Activated CD4-positive, alpha-beta T cell treated with anti-CD3 and anti-CD28 coated beads, Interleukin-10, Interleukin-2, amounts not matched to agents 100 ng/mL and 50 ng/mL, durations not matched to agents 16 hours and 8 hours (primary cell): ENCODE measurements at regions not wholly inside any gene's neighbourhood (a gene's known extent, or its start where the extent isn't known, plus 50 kb on each side); places are given as distances from the start of the nearest gene placed in this dataset.

ENCODE experiments used
- DNase-seq: peaks from one replicate; pipeline ENCODE4 v3.0.0-alpha.2; 2020

DNA sequence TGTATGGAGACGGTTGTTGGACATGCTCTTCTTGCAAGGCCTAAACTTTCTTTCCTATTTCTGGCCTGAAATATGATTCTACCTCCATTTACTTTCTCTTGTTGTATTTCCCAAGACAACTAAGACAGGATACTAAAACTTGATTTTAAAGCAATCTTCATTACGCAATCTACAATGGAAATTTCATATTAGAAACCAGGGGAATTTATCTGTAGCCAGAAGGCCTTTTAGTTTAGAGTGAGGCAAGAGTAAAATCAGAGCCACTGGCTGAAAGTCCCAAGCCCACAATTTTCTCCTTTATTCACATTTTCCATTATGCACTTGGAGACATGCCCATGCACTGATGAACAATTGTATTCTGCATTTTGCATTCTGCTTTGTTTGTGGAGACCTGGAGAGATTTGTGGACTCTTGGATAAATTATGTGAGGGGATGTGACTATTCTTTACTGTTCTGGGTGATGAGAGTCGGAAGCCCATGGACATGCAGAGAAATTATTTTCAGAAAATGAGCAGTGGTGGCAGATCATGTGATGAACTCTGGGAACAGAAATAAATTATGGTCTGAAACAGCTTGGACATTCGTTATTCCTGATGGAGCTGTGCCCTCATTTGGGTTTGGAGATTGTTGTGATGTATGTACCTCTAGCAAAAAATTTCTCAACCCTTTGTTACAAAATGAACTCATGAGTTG, 336.8 kb downstream of the SEC16B start:
- no peak for DNase-seq

DNA sequence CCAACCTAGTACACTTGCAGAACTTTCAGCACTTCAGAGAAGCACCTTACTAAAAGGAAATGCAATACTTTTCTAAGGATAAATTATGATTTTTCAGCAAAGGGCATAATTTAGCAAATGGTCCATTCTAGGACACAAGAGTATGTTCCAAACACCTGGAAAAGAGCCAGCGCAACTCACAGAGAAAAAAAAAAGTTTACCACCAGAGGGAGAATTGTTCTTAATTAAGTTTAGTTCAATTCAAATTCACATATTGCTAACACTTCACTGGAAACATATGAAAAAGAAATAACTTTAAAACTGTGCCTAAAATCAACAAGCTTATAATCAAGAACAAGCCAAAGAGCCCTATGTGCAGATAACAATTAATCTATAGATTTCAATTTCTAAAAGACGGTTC, 338.1 kb downstream of the SEC16B start:
- no peak for DNase-seq

DNA sequence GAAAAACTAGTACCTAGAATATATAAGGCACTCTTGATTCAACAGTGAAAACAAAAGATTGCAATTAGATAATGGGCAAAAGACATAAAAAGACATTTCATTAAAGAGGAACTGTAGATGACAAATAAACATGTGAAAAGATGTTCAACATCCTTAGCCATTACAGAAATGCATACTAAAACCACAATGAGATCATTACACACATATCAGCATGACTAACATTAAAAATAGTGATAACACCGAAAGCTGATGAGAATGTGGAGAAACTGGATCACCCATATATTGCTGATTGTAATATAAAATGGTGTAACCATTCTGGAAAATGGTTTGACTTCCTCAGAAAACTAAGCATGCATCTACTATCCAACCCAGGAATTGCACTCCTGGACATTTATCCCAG, 340.3 kb downstream of the SEC16B start:
- DNase-seq = no peak

DNA sequence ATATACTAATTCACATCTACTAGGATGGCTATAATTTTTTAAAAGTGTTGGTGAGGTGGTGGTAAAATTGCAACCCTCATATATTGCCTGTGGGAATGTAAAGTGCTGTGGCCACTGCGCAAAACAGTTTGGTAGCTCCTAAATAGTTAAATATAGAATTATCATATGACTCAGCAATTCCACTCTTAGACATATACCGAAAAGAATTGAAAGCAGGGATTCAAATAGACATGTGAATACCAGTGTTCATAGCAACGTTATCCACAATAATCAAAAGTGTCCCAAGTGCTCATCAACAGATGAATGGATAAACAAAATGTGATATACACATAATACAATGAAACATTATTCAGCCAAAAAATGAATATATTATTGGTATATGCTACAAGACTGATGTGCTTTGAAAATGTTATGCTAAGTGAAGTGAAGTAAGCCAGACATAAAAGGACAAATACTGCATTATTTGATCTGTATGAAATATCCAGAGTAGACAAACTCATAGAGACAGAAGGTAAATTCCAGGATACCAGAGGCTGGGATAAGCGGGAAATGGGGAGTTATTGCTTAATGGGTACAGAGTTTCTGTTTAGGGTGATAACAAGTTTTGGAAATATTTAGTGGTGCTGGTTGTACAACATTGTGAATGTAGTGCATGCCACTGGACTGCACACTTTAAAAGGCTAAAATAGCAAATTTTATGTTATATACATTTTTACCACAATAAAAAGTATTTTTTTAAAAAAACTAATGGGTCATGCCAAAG, 342.5 kb downstream of the SEC16B start:
- no peak for DNase-seq

DNA sequence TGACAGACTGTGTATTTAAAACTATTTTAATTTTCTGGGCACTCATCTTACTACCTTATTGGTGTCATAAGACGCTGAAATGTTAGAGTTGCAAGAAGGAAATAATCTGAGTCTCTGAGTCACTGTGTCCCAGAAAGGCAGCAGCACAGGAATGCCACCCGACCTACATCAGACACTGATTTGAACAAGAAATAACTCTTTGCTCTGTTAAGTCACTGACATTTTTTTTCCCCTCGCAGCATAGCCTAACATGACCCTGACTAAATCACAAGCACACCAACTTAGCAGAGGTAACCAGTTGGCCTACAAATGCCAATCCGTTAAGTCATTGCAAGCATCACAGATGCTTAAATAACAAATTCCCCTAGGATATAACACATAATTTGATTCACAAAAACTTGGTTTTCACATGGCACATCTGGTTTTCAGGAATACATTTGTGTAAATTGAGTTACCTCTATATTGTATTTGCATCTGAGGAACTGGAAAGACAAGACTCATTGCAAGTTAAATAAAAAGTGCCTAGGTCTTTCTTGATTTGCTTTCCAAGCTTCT, 349.1 kb downstream of the SEC16B start:
- no peak for DNase-seq

- no peak for DNase-seq
These were observed 354.6 kb downstream of the SEC16B start for GRCh38 chr1:177615251-177615650.

GRCh38 chr1:177611402-177611801, 358.5 kb downstream of the SEC16B start:
- DNase-seq = no peak

GRCh38 chr1:177609953-177610352, 359.9 kb downstream of the SEC16B start:
- no peak for DNase-seq

- no peak for DNase-seq
These were observed 368.9 kb downstream of the SEC16B start for GRCh38 chr1:177600936-177601335.

DNA sequence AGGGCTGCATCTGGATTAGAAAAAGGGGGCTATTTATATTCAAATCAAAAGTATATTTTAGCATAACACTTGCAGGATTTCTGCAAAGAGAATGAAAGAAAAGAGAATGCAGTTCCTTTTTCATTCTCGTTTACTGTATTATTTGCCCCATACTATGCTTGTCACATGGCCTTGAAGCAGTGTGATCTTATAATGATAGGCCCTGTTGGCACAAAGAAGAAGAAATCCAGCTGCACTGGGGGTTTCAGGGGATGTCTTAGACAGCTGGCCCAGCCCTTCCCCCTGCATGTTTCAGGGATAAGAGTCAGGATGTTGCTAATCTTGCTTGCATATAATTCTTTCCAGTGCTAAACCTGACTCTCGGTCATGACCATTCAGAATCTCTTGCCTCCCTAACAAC, 369.5 kb downstream of the SEC16B start:
- DNase-seq = no peak

DNA sequence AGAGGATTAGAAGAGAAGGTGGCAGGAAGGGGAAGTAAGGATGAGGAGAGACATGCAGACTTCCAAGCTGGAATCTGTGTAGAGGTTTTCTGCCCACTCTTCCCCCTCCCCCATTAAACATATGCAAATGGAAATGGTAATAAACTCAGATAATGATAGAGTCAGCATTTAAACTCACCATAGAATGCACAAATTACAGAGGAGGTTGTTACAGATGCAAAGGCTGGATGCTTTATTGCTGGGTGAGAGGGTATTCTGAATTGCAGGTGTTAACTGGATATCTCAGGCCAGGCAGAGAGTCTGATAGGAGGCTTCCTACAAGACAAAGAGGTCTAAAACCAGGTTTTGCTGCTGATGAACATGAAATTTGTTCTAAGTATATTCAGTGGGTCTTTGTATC, 372.5 kb downstream of the SEC16B start:
- DNase-seq = no peak

GRCh38 chr1:177596485-177596884, 373.4 kb downstream of the SEC16B start:
- DNase-seq = no peak

GRCh38 chr1:177593105-177593504, 376.8 kb downstream of the SEC16B start:
- no peak for DNase-seq

GRCh38 chr1:177592624-177593023, 377.2 kb downstream of the SEC16B start:
- DNase-seq = no peak

DNA sequence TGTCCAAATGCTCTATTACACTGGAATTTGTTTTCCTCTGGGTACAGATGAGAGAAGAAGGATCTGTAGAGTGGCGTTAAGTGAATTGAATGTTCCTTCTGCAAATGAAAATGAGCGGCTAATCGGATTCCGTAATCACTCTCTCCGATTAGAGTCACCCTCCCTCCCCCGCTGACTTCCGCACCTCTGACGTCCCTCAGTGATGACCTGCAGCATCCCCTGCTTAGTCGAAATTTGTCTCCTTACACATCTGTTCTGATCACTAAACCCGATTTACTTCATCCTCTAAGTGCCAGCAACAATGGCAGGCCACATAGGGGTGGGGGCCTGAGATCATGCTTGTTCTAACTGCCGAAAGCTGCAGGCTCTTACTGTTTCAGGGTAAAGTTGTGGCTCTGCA, 378.7 kb downstream of the SEC16B start:
- no peak for DNase-seq

DNA sequence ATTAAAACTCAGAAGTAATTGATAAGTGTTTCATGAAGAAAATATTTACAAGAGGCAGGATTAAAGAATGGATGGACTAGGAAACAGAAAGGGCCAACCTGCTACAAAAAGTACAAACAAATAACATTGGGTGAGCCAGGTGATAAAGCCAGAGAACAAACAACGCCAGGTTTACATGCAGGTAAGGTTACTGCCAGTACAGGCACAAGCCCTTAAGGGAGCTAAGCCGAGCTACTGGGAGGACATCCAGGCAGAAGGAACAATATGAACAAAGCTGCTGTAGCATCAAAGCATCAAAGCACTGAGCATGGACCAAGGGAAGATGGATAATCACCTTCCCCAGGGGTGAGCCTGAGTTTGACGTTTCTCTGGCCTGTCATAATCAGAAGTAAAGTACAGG, 380.7 kb downstream of the SEC16B start:
- DNase-seq = no peak

DNA sequence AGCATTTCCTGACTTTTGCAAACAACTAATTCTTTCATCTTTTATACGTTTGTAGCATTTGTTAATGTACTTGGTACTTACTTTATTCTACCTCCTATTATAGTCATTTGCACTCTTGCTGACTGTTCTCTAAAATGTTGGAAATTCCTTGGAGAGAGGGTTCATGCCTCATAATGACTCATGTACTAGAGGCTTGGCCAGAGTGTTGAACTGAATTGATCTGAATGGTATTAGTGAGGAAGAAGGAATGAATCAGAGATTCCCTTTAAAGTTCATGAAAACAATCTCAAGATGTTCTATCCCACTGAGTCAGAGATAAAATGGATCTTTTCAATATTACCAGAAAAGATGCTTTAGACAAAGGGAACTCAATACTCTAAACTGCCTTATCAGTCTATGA, 383.4 kb downstream of the SEC16B start:
- no peak for DNase-seq

- no peak for DNase-seq
These were observed 384.3 kb downstream of the SEC16B start for GRCh38 chr1:177585302-177586220.

DNA sequence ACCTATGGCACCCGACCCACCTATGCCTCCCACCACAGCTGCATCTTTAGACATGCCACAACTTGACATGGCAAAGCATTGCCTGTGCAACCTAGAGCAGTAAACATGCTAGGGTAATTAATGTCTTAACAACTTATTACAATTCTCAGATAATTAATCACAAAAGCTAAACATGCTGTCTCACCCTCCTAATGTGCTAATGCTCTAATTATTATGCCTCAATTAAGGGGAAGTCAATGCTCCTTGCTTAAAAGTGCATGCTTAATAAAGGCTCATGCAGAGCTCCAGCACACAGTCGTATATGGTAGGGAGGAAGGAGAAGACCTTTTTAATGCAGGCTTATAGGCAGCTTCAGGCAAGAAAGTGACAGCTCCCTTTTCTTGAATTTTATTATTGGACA, 396.0 kb downstream of the SEC16B start:
- no peak for DNase-seq

DNA sequence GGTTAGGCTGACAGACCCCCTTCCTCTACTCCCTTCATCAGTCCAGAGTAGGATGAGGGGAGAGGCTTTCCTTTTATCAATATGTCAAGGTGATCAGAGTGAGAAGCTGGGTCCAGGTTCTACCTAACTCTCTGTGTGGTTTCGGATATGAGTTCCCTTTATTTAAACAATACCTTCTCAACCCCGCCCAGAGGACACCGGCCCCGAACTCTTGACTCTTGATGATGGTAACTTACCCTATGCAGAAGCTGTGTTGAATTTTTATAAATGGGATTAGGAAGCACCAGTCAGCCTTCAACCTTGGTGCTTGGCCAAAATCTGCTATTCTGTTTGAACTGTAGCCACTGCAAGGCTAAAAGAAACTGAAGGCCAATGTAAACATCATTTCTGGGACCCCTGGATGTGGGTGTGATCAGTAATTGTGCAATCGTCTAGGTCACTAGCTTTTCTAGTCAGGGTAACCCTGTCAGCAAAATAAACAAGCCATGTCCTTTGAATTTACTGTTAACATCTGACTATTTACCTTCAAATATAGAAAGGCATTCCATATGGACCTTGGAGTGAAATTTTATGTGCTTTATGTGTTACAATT, 398.3 kb downstream of the SEC16B start:
- DNase-seq = no peak

GRCh38 chr1:177571076-177571475, 398.8 kb downstream of the SEC16B start:
- no peak for DNase-seq

DNA sequence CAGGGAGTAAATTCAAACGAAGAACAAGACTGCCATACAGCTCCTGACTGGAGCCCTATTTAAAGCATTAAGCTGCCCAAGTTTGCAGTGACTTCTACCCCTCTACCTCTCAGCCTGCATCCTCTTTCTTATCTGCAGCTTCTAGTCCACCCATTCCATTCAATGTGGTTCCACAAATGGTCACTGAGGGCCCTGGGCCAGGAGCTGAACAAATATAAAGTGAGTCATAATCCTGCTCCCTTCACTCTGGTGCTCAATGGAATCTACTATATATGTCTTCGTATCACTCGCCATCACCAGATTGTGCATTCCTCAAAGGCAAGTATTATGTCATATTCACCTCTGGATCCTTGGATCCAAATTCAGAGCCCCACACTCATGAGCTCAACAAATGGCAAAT, 398.7 kb downstream of the BRINP2 start:
- no peak for DNase-seq

- no peak for DNase-seq
These were observed 397.9 kb downstream of the BRINP2 start for GRCh38 chr1:177568622-177569021.
